GM18517 (cell line): ENCODE measurements at regions not wholly inside any gene's neighbourhood (a gene's known extent, or its start where the extent isn't known, plus 50 kb on each side); places are given as distances from the start of the nearest gene placed in this dataset.
"Not testable (repeated sequence)": the region's sequence is repeated elsewhere in the genome, so short reads cannot be mapped to it uniquely, and the experiment has no call there.

Experiments used
- ATAC-seq: cut with Tn5 transposase; IDR thresholded peaks from one replicate; pipeline ENCODE4 v1.9.1; 2021; ENCODE audit warnings: mild to moderate bottlenecking, moderate library complexity; ENCODE audit not compliant: unreplicated experiment

DNA sequence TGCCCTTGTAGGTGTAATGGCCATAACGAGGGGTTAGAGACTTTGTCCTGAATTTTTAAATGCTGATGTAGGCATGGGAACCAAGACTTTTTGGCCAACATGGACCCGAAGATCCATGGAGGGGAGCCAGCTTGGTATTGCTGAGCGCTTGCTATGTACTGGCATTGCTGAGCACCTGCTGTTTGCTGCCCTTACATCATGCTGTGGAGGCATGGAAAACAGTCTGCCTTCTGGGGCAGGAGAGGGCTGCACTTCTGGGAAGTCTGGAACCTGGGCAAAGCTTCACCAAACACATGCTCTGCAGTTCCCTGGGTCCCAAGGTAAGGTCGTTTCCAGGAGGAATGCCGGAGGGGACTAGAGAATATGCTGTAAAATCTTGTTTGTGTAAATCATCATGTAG is 86.3 kb upstream of the CNIH3 start:
- no peak for ATAC-seq

GRCh38 chr1:224533517-224533916 is 82.6 kb upstream of the CNIH3 start:
- ATAC-seq, result no peak

- ATAC-seq, result no peak
Observed at GRCh38 chr1:224534731-224535130, 81.4 kb upstream of the CNIH3 start.

DNA sequence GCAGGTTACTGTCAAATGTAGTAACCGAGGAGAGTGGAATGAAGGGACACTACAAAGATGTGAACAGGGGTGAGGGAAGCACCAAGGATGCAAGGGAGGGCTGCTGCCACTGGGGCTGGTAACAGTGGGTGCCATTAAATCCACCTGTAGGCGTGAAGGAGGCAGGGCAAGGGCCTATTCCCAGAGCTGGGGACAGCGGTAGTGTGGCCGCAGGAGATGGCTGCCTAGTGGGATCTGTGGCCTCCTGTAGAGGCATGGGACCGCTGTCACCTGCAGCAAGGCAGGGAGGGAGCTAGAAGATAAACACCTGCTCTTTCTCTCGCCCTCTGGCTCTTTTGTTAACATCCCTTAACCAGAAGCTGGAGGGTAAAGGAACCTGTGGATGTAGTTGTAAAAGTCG is 80.5 kb upstream of the CNIH3 start:
- ATAC-seq, result no peak

DNA sequence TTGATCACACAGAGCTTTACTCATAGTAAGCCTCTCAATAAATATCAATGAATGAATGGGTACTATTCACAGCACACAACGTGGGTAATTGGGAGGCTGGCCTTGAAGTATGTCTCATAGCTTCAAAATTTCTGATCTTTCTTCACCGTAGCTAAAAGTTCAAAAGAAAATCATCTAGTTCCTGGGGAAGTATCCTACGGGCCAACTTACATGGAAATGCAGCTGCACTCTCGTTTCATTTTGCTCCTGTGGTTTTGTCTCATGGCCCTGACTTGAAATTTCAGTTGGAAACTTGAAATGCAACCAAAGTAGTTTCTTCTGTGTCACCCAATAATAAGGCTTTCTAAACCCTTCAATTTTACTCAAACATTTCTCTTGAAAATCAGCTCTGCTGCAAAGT is 76.1 kb upstream of the CNIH3 start:
- ATAC-seq, result no peak

- no peak for ATAC-seq
Observed at GRCh38 chr1:224540535-224540934, 75.6 kb upstream of the CNIH3 start.

- no peak for ATAC-seq
Observed at GRCh38 chr1:224541072-224541790, 74.9 kb upstream of the CNIH3 start.

DNA sequence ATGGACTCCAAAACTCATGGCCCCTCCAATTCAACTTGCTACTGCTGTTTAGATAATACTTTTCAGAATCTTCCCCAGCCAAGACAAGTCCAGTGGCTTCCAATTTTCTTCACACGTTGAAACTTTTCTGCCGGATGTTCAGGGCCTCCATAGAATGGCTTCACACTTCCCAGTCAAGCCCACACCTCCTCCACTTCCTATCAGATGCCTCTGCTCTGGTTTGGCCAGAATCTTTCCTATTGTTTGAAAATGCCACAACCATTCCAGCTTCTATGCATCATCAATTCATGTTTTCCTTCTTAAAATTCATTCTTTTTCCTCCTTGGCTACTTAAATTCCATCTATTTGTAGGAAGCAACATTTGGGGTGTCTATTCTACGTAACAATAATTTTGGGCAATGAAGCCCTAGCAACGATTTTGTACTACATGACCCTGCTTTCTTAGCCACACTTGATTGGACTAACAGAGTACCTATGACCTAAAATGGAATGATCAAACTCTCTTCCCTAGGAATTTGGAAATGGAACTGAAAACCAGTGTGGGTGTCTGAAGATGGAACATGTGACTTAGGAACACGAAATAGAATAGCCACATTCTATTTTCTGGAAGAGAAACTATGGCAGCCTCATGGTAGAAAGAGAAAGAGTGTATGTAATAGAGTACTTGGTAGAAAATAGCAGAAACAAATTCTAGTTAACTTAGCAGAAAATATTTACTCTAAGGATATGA is 74.1 kb upstream of the CNIH3 start:
- ATAC-seq, result no peak

DNA sequence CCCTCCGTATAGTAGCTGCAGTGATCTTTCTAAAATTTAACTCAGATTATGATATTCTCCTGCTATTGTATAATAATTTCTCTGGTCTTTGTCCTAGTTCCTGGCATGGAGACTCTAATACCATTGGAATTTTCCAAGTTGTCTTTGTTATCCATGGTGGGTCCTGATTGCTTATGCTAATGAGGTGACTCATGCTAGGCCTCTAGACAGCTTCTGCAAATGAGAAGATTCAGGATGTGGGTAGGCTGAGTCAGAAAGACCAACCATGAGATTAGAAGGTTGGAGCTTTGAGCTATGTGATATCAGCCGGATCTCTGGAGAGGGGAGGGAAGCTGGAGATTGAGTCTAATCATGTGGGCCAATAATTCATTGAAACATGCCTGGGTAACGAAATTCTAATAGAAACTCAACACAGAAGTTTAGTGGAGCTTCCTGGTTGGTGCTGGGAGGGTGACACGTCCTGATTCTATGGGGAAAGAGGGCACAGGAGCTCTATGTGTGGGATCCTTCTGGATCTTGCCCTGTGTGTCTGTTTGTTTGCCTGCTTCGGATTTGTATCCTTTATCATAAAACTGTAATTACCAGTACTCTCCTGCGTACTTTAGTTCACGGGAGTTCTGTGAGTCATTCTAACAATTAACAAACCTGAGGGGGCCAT is 73.2 kb upstream of the CNIH3 start:
- ATAC-seq, result no peak

DNA sequence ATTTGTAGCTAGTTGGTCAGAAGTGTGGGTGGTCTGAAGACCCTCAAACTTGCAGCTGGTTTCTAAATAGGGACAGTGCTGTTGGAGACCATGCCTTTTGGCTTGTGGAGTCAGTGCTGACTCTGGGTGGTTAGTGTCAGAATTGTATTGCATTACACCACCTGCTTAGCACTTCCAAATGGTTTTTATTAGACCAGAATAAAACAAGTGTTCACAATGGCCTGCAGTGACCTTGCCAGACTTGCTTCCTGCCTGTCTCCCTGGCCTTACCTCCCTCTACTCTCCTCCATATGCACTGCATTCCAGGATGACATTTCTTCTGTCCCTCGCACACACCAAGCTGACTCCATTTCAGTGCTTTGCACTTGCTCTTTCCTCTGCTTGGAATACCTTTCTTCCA is 72.7 kb upstream of the CNIH3 start:
- ATAC-seq, result no peak

GRCh38 chr1:224544346-224545110 is 71.6 kb upstream of the CNIH3 start:
- no peak for ATAC-seq

DNA sequence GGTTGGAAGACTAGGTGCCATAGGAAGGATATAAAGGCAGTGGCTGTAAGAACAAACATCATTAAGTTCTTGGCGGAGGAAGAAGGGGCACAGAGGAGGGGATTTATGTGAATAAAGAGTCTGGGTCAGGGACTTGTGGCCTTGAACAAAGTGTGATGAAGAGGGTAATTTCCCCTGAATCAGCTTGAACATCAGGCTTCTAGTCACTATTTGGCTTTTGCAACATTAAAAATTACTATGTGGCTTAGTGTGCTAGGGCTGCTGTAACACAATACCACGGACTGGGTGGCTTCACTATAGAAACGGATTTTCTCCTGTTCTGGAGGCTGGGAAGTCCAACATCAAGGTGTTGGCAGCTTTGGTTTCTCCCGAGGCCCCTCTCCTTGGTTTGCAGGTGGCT is 70.5 kb upstream of the CNIH3 start:
- ATAC-seq, result no peak

- ATAC-seq, result no peak
Observed at GRCh38 chr1:224548676-224549075, 67.4 kb upstream of the CNIH3 start.

GRCh38 chr1:224551189-224551588 is 64.9 kb upstream of the CNIH3 start:
- not testable (repeated sequence) for ATAC-seq

- ATAC-seq, result no peak
Observed at GRCh38 chr1:224554056-224554455, 62.1 kb upstream of the CNIH3 start.

DNA sequence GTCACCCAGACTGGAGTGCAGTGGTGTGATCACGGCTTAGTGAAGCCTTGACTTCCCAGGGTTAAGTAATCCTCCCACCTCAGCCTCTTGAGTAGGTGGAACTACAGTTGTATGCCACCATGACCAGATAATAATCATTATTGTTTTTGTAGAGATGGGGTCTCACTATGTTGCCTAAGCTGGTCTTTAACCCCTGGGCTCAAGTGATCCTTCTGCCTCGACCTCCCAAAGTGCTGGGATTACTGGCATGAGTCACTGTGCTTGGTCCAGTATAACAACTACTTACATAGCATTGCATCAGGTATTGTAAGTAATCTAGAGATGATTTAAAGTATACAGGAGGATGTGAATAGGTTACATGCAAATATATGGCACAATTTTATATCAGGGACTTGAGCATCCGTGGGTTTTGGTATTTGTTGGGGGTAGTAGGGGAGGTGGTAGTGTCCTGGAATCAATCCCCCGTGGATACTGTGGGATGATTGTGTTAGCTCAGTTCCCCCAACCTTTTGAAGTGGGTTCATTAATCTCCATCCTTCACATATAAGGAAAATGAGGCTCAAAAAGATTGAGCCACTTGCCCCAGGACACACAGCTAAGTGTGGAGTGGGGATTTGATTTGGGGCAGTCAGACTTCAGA is 61.4 kb upstream of the CNIH3 start:
- no peak for ATAC-seq

GRCh38 chr1:224558904-224559303 is 57.2 kb upstream of the CNIH3 start:
- ATAC-seq, result no peak

DNA sequence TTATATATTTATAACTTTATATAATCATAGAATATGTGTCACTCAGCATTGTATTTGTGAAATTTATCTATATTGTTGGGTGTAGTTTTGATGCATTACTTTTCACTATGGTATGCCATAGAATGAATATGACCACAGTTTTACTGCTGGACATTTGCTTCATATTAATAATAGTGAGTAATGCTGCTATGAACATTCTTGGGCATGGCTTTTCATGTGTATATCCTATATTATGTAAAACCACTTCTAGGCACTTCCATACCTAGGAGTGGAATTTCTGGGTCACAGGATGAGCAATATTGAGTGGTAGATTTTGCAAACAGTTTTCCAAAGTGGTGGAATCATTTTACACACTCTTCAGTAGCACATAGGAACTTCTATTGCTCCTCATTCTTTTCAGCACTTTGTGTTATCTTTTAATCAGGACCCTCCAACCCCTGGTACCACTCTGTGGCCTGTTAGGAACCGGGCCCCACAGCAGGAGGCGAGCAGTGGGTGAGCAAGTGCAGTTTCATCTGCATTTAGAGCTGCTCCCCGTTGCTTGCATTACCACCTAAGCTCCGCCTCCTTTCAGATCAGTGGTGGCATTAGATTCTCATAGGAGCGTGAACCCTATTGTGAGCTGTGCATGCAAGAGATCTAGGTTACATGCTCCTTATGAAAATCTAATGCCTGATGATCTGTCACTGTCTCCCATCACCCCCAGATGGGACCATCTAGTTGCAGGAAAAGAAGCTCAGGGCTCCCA is 56.0 kb upstream of the CNIH3 start:
- no peak for ATAC-seq

DNA sequence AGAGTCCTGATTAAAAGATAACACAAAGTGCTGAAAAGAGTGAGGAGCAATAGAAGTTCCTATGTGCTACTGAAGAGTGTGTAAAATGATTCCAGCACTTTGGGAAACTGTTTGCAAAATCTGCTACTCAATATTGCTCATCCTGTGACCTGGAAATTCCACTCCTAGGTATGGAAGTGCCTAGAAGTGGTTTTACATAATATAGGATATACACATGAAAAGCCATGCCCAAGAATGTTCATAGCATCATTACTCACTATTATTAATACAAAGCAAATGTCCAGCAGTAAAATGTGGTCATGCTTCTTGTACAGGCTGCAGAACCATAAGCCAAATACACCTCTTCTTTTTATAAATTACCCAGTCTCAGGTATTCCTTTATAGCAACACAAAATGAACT is 53.2 kb upstream of the CNIH3 start:
- ATAC-seq, result not testable (repeated sequence)

DNA sequence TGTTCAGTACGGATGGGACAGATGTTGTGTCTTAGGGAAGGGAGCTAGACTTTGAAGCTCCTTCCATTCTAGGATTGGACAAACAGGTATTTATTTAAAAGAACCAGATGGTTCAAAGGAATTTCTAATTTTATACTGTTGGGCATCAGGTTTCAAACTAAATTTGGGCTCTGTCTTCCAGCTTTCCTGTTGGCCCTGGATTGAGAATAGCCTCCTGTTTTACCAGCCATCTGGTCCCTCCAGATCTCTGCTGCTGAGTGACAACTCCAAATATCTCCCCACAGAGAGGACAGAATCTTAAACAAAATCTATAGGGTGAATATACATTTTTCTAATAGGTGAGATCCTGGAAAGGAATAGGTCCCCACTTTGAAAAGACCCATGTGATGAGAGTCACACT is 52.5 kb upstream of the CNIH3 start:
- ATAC-seq, result no peak
